Rectal smooth muscle tissue (tissue), 1 donor: ENCODE measurements at regions not wholly inside any gene's neighbourhood (a gene's known extent, or its start where the extent isn't known, plus 50 kb on each side); places are given as distances from the start of the nearest gene placed in this dataset.
"Not testable (repeated sequence)": the region's sequence is repeated elsewhere in the genome, so short reads cannot be mapped to it uniquely, and the experiment has no call there.

ENCODE experiments used
- H3K27ac ChIP-seq: one replicate; pipeline ENCODE4 v1.7.0; 2013; ENCODE audit warnings: low read depth, low read length, inconsistent platforms
- H3K27me3 ChIP-seq: one replicate; pipeline ENCODE4 v1.7.0; 2013; ENCODE audit warnings: low read length; ENCODE audit not compliant: control insufficient read depth, insufficient read depth
- H3K36me3 ChIP-seq: one replicate; pipeline ENCODE4 v1.7.0; 2013; ENCODE audit warnings: low read length; ENCODE audit not compliant: control insufficient read depth, insufficient read depth
- H3K4me1 ChIP-seq: one replicate; pipeline ENCODE4 v1.7.0; 2013; ENCODE audit warnings: low read length; ENCODE audit not compliant: control insufficient read depth, insufficient read depth
- H3K4me3 ChIP-seq: one replicate; pipeline ENCODE4 v1.7.0; 2013; ENCODE audit warnings: low read length
- H3K9ac ChIP-seq: one replicate; pipeline ENCODE4 v1.7.0; 2013; ENCODE audit warnings: low read length

DNA sequence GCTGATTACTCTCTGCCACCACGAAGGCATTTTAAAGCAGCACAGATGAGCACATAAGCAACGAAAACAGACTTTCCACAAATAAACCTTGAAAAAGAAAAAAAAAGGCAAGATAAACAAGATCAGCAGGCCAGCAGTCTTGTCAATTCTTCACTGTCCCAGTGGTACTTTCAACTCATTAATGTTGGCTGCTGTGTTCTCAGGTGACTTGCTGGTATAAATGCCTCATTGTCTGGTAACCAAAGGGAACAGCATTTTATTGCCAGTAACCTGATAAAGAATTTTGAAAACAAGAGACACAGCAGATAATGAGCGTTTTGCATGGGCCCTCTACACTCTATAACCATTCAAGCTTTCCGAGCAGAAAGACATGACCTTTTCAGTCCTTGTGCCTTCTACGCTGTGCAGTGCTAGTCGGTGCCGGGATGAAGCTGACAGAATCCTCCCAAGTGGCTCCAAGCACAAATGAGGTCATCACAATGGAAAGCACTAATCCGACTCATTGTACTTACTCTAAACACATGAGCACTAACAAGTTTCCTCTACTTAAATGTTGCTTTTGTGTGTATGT is 242.9 kb upstream of the FRG1 start:
- H3K4me1 ChIP-seq, H3K36me3 ChIP-seq, H3K27me3 ChIP-seq, H3K4me3 ChIP-seq, H3K9ac ChIP-seq, H3K27ac ChIP-seq: not testable (repeated sequence)

DNA sequence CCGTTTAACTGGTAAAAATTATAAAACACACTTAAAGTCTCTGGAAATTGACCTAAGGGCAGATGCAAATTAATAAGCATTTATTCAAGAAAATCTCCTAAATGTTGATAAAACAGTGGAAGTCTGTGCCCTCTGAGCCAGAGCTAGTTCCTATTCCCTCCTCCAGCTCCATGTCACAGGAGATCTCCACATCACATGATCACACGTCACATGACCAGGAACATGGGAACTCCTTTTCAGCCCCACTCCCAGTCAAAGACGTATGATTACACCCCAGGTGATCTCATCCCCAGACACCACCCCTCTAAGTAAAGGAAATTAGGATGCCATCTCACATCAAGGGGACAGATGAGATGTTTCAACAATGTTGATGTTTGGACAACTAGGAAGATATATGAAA is 237.7 kb upstream of the FRG1 start:
- not testable (repeated sequence) for H3K4me3 ChIP-seq, H3K27ac ChIP-seq, H3K27me3 ChIP-seq, H3K4me1 ChIP-seq, H3K36me3 ChIP-seq, H3K9ac ChIP-seq

- H3K4me1 ChIP-seq, H3K36me3 ChIP-seq: not testable (repeated sequence)
Measured at GRCh38 chr4:189706821-189707220, 233.9 kb upstream of the FRG1 start.

GRCh38 chr4:189707227-189707626 is 233.4 kb upstream of the FRG1 start:
- H3K4me3 ChIP-seq, H3K4me1 ChIP-seq, H3K27me3 ChIP-seq, H3K9ac ChIP-seq, H3K36me3 ChIP-seq, H3K27ac ChIP-seq: not testable (repeated sequence)

More at GRCh38 chr4:189706821-189707220, 233.9 kb upstream of the FRG1 start:
- not testable (repeated sequence) for H3K27ac ChIP-seq, H3K4me3 ChIP-seq, H3K27me3 ChIP-seq, H3K9ac ChIP-seq

DNA sequence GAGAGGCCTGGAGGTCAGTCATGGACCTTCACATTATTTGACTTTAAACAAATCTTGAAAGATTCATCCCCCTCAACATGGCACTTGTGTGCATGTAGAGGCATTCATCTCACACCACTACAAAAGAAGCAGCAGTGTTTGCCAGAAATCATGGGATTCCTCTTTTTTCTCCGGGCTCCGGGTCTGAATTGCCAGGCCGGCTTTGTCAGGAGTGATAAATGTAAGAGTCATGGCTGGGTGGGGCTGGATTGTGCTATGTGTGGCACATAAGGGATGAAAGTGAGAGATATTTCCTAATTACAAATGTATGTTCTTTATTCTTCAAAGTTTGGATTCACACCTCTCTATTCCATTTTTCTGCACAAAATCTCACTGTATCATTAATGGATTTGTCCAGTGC is 228.7 kb upstream of the FRG1 start:
- not testable (repeated sequence) for H3K9ac ChIP-seq, H3K4me3 ChIP-seq, H3K36me3 ChIP-seq, H3K27me3 ChIP-seq, H3K27ac ChIP-seq, H3K4me1 ChIP-seq

GRCh38 chr4:189721016-189721993 is 219.4 kb upstream of the FRG1 start:
- not testable (repeated sequence) for H3K27ac ChIP-seq, H3K4me1 ChIP-seq, H3K9ac ChIP-seq, H3K36me3 ChIP-seq, H3K4me3 ChIP-seq, H3K27me3 ChIP-seq

DNA sequence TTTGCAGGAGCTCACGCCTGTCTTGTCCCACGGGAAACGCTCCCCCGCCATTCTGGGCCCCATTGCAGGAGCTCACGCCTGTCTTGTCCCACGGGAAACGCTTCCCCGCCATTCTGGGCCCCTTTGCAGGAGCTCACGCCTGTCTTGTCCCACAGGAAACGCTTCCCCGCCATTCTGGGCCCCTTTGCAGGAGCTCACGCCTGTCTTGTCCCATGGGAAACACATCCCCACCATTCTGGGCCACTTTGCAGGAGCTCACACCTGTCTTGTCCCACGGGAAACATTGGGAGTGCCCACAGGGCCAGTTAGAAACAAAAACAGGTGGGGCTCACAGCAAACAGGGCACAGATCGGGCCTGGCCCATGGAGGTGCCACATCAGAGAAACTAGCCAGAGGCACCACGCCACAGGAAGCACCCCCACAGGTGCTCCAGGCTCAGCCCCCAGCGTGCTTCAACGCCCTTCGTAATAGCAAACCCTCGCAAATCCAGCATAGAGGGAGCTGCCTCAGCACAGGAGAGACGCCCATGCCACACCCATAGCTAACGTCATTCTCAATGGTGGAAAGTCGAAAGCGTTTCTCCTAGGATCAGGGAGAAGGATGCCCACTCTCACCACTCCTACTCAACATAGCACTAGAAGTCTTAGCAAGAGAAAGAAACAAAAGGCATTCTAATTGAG is 218.2 kb upstream of the FRG1 start:
- peak overlapping the region; percentile 44 for H3K4me3 ChIP-seq
- not testable (repeated sequence) for H3K9ac ChIP-seq, H3K36me3 ChIP-seq, H3K27me3 ChIP-seq, H3K4me1 ChIP-seq
- H3K27ac ChIP-seq, result peak overlapping the region; percentile 30

- H3K36me3 ChIP-seq, H3K27ac ChIP-seq, H3K9ac ChIP-seq, H3K4me3 ChIP-seq, H3K27me3 ChIP-seq, H3K4me1 ChIP-seq: not testable (repeated sequence)
Measured at GRCh38 chr4:189727982-189728638, 212.6 kb upstream of the FRG1 start.

- not testable (repeated sequence) for H3K36me3 ChIP-seq, H3K27ac ChIP-seq, H3K9ac ChIP-seq, H3K4me3 ChIP-seq, H3K27me3 ChIP-seq, H3K4me1 ChIP-seq
Measured at GRCh38 chr4:189731989-189732388, 208.7 kb upstream of the FRG1 start.

DNA sequence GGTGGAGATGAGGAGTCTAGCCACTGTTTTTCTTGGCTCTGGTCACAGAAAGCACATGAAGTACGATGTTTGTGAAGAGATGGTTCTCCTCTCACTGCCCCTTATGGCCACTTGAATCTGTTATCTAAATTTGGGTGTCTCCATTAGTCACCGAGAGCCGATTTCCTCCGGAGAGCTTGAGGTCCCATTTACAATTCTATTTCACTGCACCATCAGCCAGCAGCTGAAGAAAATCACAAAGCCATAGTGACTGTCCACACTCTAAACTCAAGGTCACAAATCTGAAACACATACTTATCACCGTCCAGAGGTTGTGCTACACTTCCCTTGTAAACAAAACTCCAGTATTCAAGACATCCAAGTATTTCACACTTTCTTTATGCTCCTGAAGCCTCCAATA is 207.2 kb upstream of the FRG1 start:
- H3K9ac ChIP-seq, H3K27me3 ChIP-seq, H3K4me3 ChIP-seq, H3K4me1 ChIP-seq, H3K27ac ChIP-seq, H3K36me3 ChIP-seq: not testable (repeated sequence)

GRCh38 chr4:189734648-189735267 is 205.9 kb upstream of the FRG1 start:
- H3K4me1 ChIP-seq, H3K27ac ChIP-seq, H3K27me3 ChIP-seq, H3K36me3 ChIP-seq, H3K9ac ChIP-seq, H3K4me3 ChIP-seq: not testable (repeated sequence)

DNA sequence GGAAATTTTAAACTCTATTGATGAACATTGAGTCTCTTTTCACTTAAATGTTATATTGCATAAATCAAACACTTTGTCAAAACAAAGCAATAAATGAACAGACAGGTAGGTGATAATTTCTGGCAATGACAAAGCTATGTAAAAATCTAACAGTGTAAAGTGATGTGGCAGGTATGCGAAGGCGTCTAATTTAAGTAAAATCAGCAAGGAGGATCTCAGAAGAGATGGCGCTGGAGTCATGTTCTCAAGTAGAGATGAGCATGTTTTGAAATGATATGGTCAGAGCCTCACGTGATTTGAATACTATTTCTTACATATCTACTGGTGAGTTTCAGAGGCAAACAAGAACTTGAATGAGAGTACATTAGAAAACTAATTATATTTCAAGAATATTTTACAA is 204.0 kb upstream of the FRG1 start:
- H3K4me3 ChIP-seq, H3K4me1 ChIP-seq, H3K9ac ChIP-seq, H3K27me3 ChIP-seq, H3K27ac ChIP-seq, H3K36me3 ChIP-seq: not testable (repeated sequence)
